DOHH2 (cell line): ENCODE measurements at regions not wholly inside any gene's neighbourhood (a gene's known extent, or its start where the extent isn't known, plus 50 kb on each side); places are given as distances from the start of the nearest gene placed in this dataset.

Experiments used
- H3F3A ChIP-seq: fragments of 200-600 bp; sonication (generic), shearing (Covaris generic); 2 replicates; pipeline ENCODE4 v1.6.0; 2016; ENCODE audit warnings: antibody characterized with exemption, mild to moderate bottlenecking; ENCODE audit not compliant: control insufficient read depth, insufficient read depth
- H3K27ac ChIP-seq: fragments of 200-600 bp; sonication (generic); 2 replicates; pipeline ENCODE4 v1.5.1; 2014; ENCODE audit warnings: low read depth, mild to moderate bottlenecking, low read length, moderate library complexity
- H3K27me3 ChIP-seq: fragments of 200-600 bp; sonication (generic); 2 replicates; pipeline ENCODE4 v1.6.1; 2014; ENCODE audit warnings: mild to moderate bottlenecking, low read length, mixed read lengths; ENCODE audit not compliant: control insufficient read depth
- H3K36me3 ChIP-seq: fragments of 200-600 bp; sonication (generic); 2 replicates; pipeline ENCODE4 v1.6.1; 2014; ENCODE audit warnings: mild to moderate bottlenecking, low read length, moderate library complexity, mixed read lengths; ENCODE audit not compliant: control insufficient read depth
- H3K4me1 ChIP-seq: fragments of 200-600 bp; sonication (generic); 2 replicates; pipeline ENCODE4 v1.6.1; 2014; ENCODE audit warnings: mild to moderate bottlenecking, low read length, mixed read lengths; ENCODE audit not compliant: control insufficient read depth
- H3K4me2 ChIP-seq: fragments of 200-600 bp; sonication (generic); 2 replicates; pipeline ENCODE4 v1.6.0; 2014; ENCODE audit warnings: mild to moderate bottlenecking, low read length, moderate library complexity
- H3K4me3 ChIP-seq: fragments of 200-600 bp; sonication (generic); 2 replicates; pipeline ENCODE4 v1.5.1; 2014; ENCODE audit warnings: mild to moderate bottlenecking, low read length, mixed read lengths
- H3K79me2 ChIP-seq: fragments of 200-600 bp; sonication (generic); 2 replicates; pipeline ENCODE4 v1.6.1; 2014; ENCODE audit warnings: mild to moderate bottlenecking, low read length, mixed read lengths; ENCODE audit not compliant: control insufficient read depth
- H3K9me2 ChIP-seq: fragments of 200-600 bp; sonication (generic); replicated peaks from 2 replicates; pipeline ENCODE4 v1.6.1; 2014; ENCODE audit warnings: mild to moderate bottlenecking, low read length, mixed read lengths; ENCODE audit not compliant: control insufficient read depth
- H3K9me3 ChIP-seq: fragments of 200-600 bp; sonication (generic); 2 replicates; pipeline ENCODE4 v1.6.1; 2014; ENCODE audit warnings: antibody characterized with exemption, low read length, mixed read lengths; ENCODE audit not compliant: control insufficient read depth, insufficient read depth
- H4K20me1 ChIP-seq: fragments of 200-600 bp; sonication (generic); 2 replicates; pipeline ENCODE4 v1.6.0; 2014; ENCODE audit warnings: low read depth, mild to moderate bottlenecking, antibody characterized with exemption, low read length, moderate library complexity; ENCODE audit not compliant: control insufficient read depth, insufficient read depth
- CTCF ChIP-seq: fragments of 200-600 bp; sonication (generic); IDR thresholded peaks from one replicate; pipeline ENCODE4 v1.5.1; 2014; ENCODE audit warnings: antibody characterized with exemption, mild to moderate bottlenecking, low read depth, low read length; ENCODE audit not compliant: poor library complexity, severe bottlenecking
- EZH2phosphoT487 ChIP-seq: fragments of 200-600 bp; sonication (generic); IDR thresholded peaks from 2 replicates; pipeline ENCODE4 v1.6.1; 2017; ENCODE audit warnings: borderline replicate concordance, mild to moderate bottlenecking, antibody characterized with exemption, low read length, moderate library complexity, mixed read lengths

GRCh38 chr3:77906102-77906709 lies 866.3 kb downstream of the ROBO2 start:
- no peaks in the 10 kb centered on the region for H3K4me1 ChIP-seq
- no peaks in the 10 kb centered on the region for H3K36me3 ChIP-seq
- no peaks in the 10 kb centered on the region for H3K9me2 ChIP-seq
- no peaks in the 10 kb centered on the region for H3K9me3 ChIP-seq
- no peak overlapping the region for H3K4me2 ChIP-seq
- no peaks in the 10 kb centered on the region for H3K79me2 ChIP-seq
- H3K27me3 ChIP-seq = no peaks in the 10 kb centered on the region
- no peak overlapping the region for H3K4me3 ChIP-seq
- no peak for TF ChIP-seq EZH2phosphoT487
- no peak for TF ChIP-seq CTCF
- H4K20me1 ChIP-seq = no peaks in the 10 kb centered on the region
- H3F3A ChIP-seq = no peaks in the 10 kb centered on the region
- H3K27ac ChIP-seq = no peak overlapping the region

- Histone ChIP-seq H3K79me2 (no peaks in the 10 kb centered on the region), H3K9me3 (no peaks in the 10 kb centered on the region), H3K4me2 (no peak overlapping the region), H3K9me2 (no peaks in the 10 kb centered on the region), H3K27me3 (no peaks in the 10 kb centered on the region), H3K27ac (no peak overlapping the region), H4K20me1 (no peaks in the 10 kb centered on the region), H3K36me3 (no peaks in the 10 kb centered on the region), H3F3A (no peaks in the 10 kb centered on the region), H3K4me3 (no peak overlapping the region), H3K4me1 (no peaks in the 10 kb centered on the region)
- TF ChIP-seq CTCF (no peak), EZH2phosphoT487 (no peak)
These were observed 873.8 kb downstream of the ROBO2 start for GRCh38 chr3:77913524-77914174.

GRCh38 chr3:77915336-77915735 lies 875.4 kb downstream of the ROBO2 start:
- Histone ChIP-seq H3K4me3 (no peak overlapping the region), H3K36me3 (no peaks in the 10 kb centered on the region), H4K20me1 (no peaks in the 10 kb centered on the region), H3K9me3 (peaks cover 3% of the 10 kb centered on the region; the same call in 1 of the 2 replicates), H3F3A (no peaks in the 10 kb centered on the region), H3K9me2 (no peaks in the 10 kb centered on the region), H3K4me2 (no peak overlapping the region), H3K4me1 (no peaks in the 10 kb centered on the region), H3K27ac (no peak overlapping the region), H3K79me2 (no peaks in the 10 kb centered on the region), H3K27me3 (no peaks in the 10 kb centered on the region)
- no peak for TF ChIP-seq CTCF
- no peak for TF ChIP-seq EZH2phosphoT487
